Lower lobe of right lung (tissue), 2 donors: ENCODE measurements at regions not wholly inside any gene's neighbourhood (a gene's known extent, or its start where the extent isn't known, plus 50 kb on each side); places are given as distances from the start of the nearest gene placed in this dataset.
A peak's percentile ranks its signal among the peaks of the same experiment; 100 is the strongest.

ENCODE experiments used
- ATAC-seq, 2 donors: fragments of 200-7000 bp; cut with Tn5 transposase; one replicate each; pipeline ENCODE4 v1.9.1; 2020 to 2022; ENCODE audit warnings: mild to moderate bottlenecking in 2 of 2, moderate library complexity in 2 of 2
- DNase-seq: peaks from one replicate; pipeline ENCODE4 v3.0.0-alpha.2; 2020
- H3K27ac ChIP-seq: fragments of 200-600 bp; one replicate; pipeline ENCODE4 v1.8.0; 2022
- H3K27me3 ChIP-seq: fragments of 200-600 bp; one replicate; pipeline ENCODE4 v1.8.0; 2022; ENCODE audit warnings: low read depth
- H3K36me3 ChIP-seq: fragments of 200-600 bp; one replicate; pipeline ENCODE4 v1.8.0; 2022; ENCODE audit warnings: mild to moderate bottlenecking
- H3K4me1 ChIP-seq: fragments of 200-600 bp; one replicate; pipeline ENCODE4 v1.8.0; 2022
- H3K4me3 ChIP-seq: fragments of 200-600 bp; one replicate; pipeline ENCODE4 v1.8.0; 2022; ENCODE audit warnings: mild to moderate bottlenecking
- H3K9me3 ChIP-seq: fragments of 200-600 bp; one replicate; pipeline ENCODE4 v1.8.0; 2022
- CTCF ChIP-seq: fragments of 200-600 bp; IDR thresholded peaks from one replicate; pipeline ENCODE4 v1.8.0; 2022; ENCODE audit warnings: antibody characterized with exemption, mild to moderate bottlenecking
- intact Hi-C: fragments of 100-400 bp; cut with DNase I; formaldehyde crosslinking; loops from one replicate; pipeline ENCODE4 v1.11.0; 2022
- donor health status: DM: no; HTN: yes; CAD: no; lungs with severe emphysema.

GRCh38 chr13:76813000-76813691 lies 73.1 kb downstream of the KCTD12 start:
- H3K36me3 ChIP-seq, result no peaks in the 10 kb centered on the region
- peaks cover 21% of the 10 kb centered on the region for H3K4me1 ChIP-seq
- TF ChIP-seq CTCF, result no peak
- no peak overlapping the region for H3K27ac ChIP-seq
- intact Hi-C loops, result no loop called here
- H3K4me3 ChIP-seq, result no peak overlapping the region
- no peaks in the 10 kb centered on the region for H3K27me3 ChIP-seq
- H3K9me3 ChIP-seq, result no peaks in the 10 kb centered on the region
- no peak for DNase-seq
- peak in 1 of 2 donors; percentile 46 for ATAC-seq

- no peak for TF ChIP-seq CTCF
- no peak overlapping the region for H3K27ac ChIP-seq
- H3K9me3 ChIP-seq, result no peaks in the 10 kb centered on the region
- peak; percentile 57 to 65 for ATAC-seq
- H3K4me3 ChIP-seq, result no peak overlapping the region
- H3K27me3 ChIP-seq, result no peaks in the 10 kb centered on the region
- no peak for DNase-seq
- intact Hi-C loops, result no loop called here
- no peaks in the 10 kb centered on the region for H3K36me3 ChIP-seq
- H3K4me1 ChIP-seq, result peaks cover 21% of the 10 kb centered on the region
These were observed 73.9 kb downstream of the KCTD12 start for GRCh38 chr13:76812206-76812897.

GRCh38 chr13:76809389-76809788 lies 76.8 kb downstream of the KCTD12 start:
- Histone ChIP-seq H3K27ac (no peak overlapping the region), H3K9me3 (no peaks in the 10 kb centered on the region), H3K4me3 (no peak overlapping the region), H3K36me3 (no peaks in the 10 kb centered on the region), H3K4me1 (peaks cover 21% of the 10 kb centered on the region), H3K27me3 (no peaks in the 10 kb centered on the region)
- DNase-seq, result no peak
- no peak for TF ChIP-seq CTCF
- intact Hi-C loops, result no loop called here
- ATAC-seq, result no peak

- H3K27me3 ChIP-seq, result no peaks in the 10 kb centered on the region
- peaks cover 21% of the 10 kb centered on the region for H3K4me1 ChIP-seq
- no peak overlapping the region for H3K27ac ChIP-seq
- no peaks in the 10 kb centered on the region for H3K9me3 ChIP-seq
- H3K36me3 ChIP-seq, result no peaks in the 10 kb centered on the region
- intact Hi-C loops, result no loop called here
- no peak overlapping the region for H3K4me3 ChIP-seq
- ATAC-seq, result no peak
- TF ChIP-seq CTCF, result no peak
- no peak for DNase-seq
These were observed 77.3 kb downstream of the KCTD12 start for GRCh38 chr13:76808927-76809326.

- Histone ChIP-seq H3K9me3 (no peaks in the 10 kb centered on the region), H3K36me3 (no peaks in the 10 kb centered on the region), H3K4me3 (no peak overlapping the region), H3K27ac (no peak overlapping the region), H3K27me3 (no peaks in the 10 kb centered on the region), H3K4me1 (peaks cover 5% of the 10 kb centered on the region)
- ATAC-seq (no peak), DNase-seq (no peak)
- TF ChIP-seq CTCF, result no peak
- intact Hi-C loops, result no loop called here
These were observed 81.4 kb downstream of the KCTD12 start for GRCh38 chr13:76804801-76805200.
